Left renal cortex interstitium (tissue), 4 donors: ENCODE measurements at regions not wholly inside any gene's neighbourhood (a gene's known extent, or its start where the extent isn't known, plus 50 kb on each side); places are given as distances from the start of the nearest gene placed in this dataset.

Source experiments
- DNase-seq, 4 donors: peaks; one replicate each; pipeline ENCODE4 v3.0.0-alpha.2; 2013; ENCODE audit warnings: low read depth in 4 of 4, low spot score in 2 of 4, missing footprints in 1 of 4

DNA sequence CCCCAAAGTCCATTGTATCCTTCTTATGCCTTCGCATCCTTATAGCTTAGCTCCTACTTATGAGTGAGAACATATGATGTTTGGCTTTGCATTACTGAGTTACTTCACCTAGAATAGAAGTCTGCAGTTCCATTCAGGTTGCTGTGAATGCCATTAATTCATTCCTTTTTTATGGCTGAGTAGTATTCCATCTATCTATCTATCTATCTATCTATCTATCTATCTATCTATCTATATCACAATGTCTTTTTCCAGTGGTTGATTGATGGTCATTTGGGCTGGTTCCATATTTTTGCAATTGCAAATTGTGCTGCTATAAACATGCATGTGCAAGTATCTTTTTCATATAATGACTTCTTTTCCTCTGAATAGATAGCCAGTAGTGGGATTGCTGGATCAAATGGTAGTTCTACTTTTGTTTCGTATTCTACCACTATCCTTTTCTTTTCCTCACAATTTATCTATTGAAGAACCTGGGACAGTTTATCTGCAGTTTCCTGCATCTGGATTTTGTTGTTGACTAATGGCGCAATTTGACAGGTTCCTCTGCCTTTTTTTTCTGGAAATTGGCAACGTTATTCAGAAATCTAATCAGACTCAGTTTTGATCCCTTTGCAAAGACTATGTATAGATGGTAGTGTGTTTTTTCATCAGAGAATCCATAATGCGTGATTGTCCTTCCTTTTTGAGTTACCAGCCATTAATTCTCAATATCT, 287.2 kb downstream of the ARL4A start:
- DNase-seq, result no peak

GRCh38 chr7:12975412-12975811, 288.0 kb downstream of the ARL4A start:
- no peak for DNase-seq

DNA sequence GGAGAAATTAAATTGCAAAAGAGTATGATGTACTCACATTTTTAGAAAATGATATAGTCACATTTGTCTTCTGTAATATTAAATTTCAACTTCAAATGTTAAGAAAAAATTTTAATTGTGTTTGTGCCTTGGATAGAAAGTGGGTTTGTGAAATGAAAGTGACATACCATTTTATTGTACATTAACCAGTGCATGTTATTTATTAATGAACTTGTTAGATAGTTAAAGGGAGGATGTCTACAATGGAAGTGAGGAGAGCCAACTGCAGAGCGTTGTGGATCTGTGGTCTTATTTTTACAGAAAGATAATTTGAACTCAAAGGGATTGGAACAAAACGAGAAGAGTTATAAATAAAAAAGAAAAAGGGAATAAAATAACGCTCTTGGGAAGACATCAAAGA, 291.7 kb downstream of the ARL4A start:
- no peak for DNase-seq

DNA sequence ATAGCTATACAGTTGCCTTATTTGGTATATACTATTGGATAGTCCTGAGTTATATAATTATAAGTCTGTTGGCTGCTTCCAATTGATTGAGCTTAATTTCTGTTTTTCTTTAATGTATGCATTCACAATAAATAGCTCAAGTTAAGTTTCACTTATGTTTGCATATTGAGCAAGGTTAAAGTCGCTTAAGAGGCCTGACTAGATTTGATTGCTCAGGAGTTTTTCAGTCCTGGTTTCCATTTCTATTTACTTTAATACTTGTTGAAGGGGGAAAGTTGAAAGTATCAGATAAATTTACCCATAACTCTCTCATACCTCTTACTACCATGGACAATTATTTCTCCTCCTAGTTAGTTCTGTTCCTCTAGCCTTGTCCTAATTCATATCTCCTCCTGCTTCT, 294.7 kb downstream of the ARL4A start:
- no peak for DNase-seq

GRCh38 chr7:12984117-12984516, 296.7 kb downstream of the ARL4A start:
- no peak for DNase-seq

DNA sequence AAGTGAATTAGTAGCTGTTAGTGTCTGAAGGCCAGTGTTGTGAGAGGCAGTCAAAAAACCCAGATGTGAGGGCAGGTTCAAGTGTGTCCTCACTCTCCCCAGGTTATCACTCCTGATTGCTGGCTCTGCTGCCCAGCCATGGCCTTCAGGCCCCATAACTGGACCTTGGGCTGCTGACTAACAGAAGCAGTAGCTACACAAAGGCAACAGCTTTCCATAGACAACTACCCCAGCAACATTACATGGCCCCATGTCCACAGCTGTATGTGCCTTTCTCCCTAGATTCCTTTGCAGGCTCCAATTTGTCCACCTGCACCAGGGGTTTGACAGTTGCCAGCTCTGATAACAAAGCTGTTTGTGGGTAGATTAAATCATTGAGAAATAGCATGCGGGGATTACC, 297.8 kb downstream of the ARL4A start:
- DNase-seq, result no peak

DNA sequence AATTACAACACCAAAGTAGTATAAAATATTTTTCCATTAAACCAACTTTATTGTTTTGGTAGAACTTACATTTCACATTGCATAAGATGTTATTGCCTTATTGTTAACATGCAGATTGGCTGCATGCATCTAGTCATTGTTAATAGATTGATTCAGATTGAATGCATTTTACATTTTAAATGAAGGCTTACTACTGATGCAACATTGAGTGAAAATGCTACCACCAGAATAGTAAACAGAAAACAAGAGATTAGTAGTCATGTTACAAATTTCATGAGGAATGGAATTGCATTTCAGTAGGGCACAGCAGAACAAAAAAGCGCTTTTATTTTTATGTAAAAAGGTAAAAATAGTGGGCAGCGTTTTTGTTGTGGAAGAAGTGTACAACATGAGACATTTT, 298.3 kb downstream of the ARL4A start:
- DNase-seq, result no peak

GRCh38 chr7:12987238-12987637, 299.8 kb downstream of the ARL4A start:
- no peak for DNase-seq

GRCh38 chr7:12990440-12990839, 303.0 kb downstream of the ARL4A start:
- no peak for DNase-seq

GRCh38 chr7:12993025-12993424, 305.6 kb downstream of the ARL4A start:
- DNase-seq, result peak in 2 of 4 donors; percentile 6 to 32

GRCh38 chr7:12995912-12996469, 308.6 kb downstream of the ARL4A start:
- DNase-seq, result no peak

GRCh38 chr7:13007331-13007730, 319.9 kb downstream of the ARL4A start:
- no peak for DNase-seq

DNA sequence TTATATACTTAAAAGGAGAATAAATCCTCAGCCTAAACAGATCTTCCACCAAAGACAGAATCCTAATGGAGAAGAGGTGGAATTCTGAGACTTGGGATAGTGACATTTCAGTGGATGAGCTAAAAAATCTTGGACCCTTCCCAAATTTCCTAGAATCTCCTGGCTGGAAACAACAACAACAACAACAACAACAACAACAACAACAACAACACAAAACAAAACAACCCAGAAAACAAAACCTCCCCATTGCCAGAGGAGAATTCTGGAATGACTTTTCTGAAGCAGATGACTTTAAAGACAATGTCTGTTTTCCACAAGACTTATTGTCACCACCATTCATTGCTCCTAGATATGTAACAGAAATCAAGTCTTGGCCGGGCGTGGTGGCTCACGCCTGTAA, 322.1 kb downstream of the ARL4A start:
- no peak for DNase-seq

DNA sequence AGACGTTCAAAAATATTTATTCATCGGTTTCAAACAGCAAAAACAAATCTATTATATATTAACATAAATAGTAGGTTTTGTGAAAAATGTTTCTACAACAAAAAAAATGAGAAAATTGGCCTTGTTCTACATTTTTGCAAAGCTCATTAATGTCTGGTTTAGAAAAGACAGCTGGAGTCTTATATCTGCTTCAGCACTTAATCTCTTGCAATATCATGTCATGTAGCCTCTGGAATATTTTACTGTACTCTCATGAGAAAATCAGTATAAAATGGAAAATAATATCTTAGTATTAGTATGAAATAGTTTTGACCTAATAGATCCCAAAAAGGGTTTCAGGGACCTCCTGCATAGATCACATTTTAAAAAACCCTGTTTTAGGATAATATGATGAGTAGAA, 326.6 kb downstream of the ARL4A start:
- DNase-seq, result no peak

- no peak for DNase-seq
These were observed 328.7 kb downstream of the ARL4A start for GRCh38 chr7:13016036-13016581.

DNA sequence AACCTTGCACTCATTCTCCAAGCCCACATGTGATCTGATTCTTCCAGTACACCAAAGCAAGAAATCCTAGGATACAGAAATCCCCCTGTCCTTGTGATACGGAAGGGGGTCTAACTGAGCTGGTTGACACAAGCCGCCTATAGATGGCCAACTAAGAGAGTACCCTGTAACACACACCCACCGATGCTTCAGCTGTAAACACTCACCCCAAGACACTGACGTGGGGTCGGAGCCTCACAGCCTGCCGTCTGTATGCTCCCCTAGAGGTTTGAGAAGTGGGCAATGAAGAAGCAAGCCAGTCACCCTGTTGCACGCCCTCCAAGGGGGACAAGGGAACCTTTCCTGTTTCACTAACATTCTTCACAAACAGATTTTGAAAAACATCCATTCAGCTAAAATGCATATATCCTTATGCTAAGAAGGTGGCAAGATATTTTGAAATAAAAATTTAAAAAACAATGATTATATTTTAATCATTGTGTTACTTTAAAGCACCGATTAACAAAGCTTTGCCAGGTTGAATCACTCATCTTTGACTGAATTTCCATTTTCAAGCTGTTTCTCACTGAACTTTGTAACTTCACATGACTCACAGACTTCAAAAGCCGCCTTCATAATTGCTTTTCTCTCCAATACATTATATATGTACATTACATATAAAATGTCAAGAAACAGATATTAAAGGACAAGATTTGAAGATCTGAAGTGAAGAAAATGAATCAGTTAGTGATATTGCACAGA, 329.3 kb downstream of the ARL4A start:
- no peak for DNase-seq

DNA sequence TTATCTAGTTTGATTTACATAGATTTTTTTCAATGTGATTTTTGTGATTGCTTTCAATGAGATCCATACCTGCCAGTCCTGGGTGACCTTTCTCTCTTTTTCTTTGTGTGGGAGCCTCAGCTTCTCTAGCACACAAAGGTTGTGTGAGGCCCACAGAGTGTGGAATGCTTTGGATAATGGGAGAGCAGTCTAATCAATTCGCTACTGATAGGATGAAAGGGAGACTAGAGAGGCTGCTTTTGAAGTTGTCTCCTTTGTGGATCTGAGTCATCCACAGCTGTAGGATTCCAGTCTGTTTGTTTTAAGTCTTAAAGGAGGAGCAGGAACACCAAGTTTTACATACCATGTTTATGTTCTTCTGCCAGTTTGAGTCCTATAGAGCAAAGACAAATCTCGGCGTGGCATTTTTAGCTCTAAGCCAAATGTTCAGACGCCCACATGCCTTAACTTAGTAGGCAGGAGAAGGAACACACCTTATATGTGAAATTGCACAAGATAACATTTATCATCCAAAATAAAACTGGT, 330.0 kb downstream of the ARL4A start:
- DNase-seq, result no peak

GRCh38 chr7:13017881-13018280, 330.4 kb downstream of the ARL4A start:
- no peak for DNase-seq

- DNase-seq, result no peak
These were observed 334.3 kb downstream of the ARL4A start for GRCh38 chr7:13021566-13022300.

DNA sequence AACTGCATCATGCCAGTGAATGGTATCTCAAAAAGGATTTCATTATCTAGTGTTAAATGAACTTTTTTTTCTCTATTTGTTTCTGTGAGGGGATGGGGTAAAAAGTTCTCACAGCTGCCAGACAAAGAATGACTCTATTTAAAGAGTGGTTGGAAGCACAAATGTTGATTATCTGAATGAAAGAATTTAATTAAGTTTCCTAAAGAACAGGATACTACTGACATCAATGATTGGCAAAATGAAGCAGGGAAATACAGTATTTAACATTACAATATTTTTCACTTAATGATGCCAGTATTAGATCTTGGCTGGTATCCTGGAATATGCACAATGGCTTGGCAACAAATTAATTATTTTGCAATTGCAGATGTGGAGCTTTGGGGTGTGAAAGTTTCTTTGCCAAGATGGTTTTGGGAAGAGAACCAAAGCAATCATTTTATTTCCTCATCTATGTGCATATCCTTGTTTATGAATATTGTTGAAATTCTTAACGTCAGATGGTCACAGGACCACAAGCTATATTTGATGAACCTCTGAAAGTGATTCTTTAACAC, 336.8 kb downstream of the ARL4A start:
- DNase-seq, result no peak
